Natural killer cell (primary cell): ENCODE measurements at regions not wholly inside any gene's neighbourhood (a gene's known extent, or its start where the extent isn't known, plus 50 kb on each side); places are given as distances from the start of the nearest gene placed in this dataset.

Experiments used
- ATAC-seq, 3 donors: fragments of 150-1000 bp in 2 of 3; fragments of 200-7000 bp in 1 of 3; cut with Tn5 transposase; 1 replicate in 1 of 3; 2 replicates in 2 of 3; pipeline ENCODE4 v1.10.0; 2021; ENCODE audit warnings: mild to moderate bottlenecking in 2 of 3, moderate library complexity in 2 of 3
- DNase-seq, 2 donors: peaks; one replicate each; pipeline versions ENCODE4 v3.0.0 to v3.0.0-alpha.2; 2013 to 2021; ENCODE audit warnings: mixed read lengths in 1 of 2
- H3K27ac ChIP-seq: one replicate; pipeline ENCODE4 v1.5.1; 2013; ENCODE audit warnings: mild to moderate bottlenecking, low read length
- H3K27me3 ChIP-seq: one replicate; pipeline ENCODE4 v1.6.1; 2013; ENCODE audit warnings: low read length; ENCODE audit not compliant: control insufficient read depth, insufficient read depth
- H3K36me3 ChIP-seq: one replicate; pipeline ENCODE4 v1.6.1; 2013; ENCODE audit warnings: low read length; ENCODE audit not compliant: control insufficient read depth, insufficient read depth
- H3K4me1 ChIP-seq: one replicate; pipeline ENCODE4 v1.6.1; 2013; ENCODE audit warnings: low read length; ENCODE audit not compliant: control insufficient read depth, insufficient read depth
- H3K4me3 ChIP-seq: one replicate; pipeline ENCODE4 v1.5.1; 2013; ENCODE audit warnings: low read length
- H3K9me3 ChIP-seq: one replicate; pipeline ENCODE4 v1.6.1; 2013; ENCODE audit warnings: low read length; ENCODE audit not compliant: control insufficient read depth, insufficient read depth
- H3K27ac Mint-ChIP-seq, 2 donors: one replicate each; pipeline ENCODE4 v1.8.0; 2022; ENCODE audit warnings: mild to moderate bottlenecking in 2 of 2, mixed read lengths in 2 of 2, moderate library complexity in 1 of 2
- H3K27me3 Mint-ChIP-seq, 2 donors: one replicate each; pipeline ENCODE4 v1.8.0; 2022; ENCODE audit warnings: low read depth in 2 of 2, mixed read lengths in 2 of 2
- H3K36me3 Mint-ChIP-seq: one replicate; pipeline ENCODE4 v1.8.0; 2022; ENCODE audit warnings: mixed read lengths
- H3K4me1 Mint-ChIP-seq, 2 donors: one replicate each; pipeline ENCODE4 v1.8.0; 2022; ENCODE audit warnings: mixed read lengths in 2 of 2
- H3K4me3 Mint-ChIP-seq: one replicate; pipeline ENCODE4 v1.8.0; 2022; ENCODE audit warnings: mild to moderate bottlenecking, moderate library complexity, mixed read lengths
- H3K9me3 Mint-ChIP-seq, 2 donors: one replicate each; pipeline ENCODE4 v1.8.0; 2022; ENCODE audit warnings: mixed read lengths in 2 of 2
- WGBS: methylation state at CpG from one replicate; pipeline ENCODE4 v1.1.7; 2013; ENCODE audit warnings: missing lambda C conversion rate; ENCODE audit not compliant: insufficient coverage; 5-methylcytosine and 5-hydroxymethylcytosine counted together
- intact Hi-C: fragments of 100-400 bp; cut with micrococcal nuclease; formaldehyde crosslinking; loops from one replicate; pipeline ENCODE4 v1.14.2; 2022
- TF ChIP-seq, protein P1 (sequence below): fragments of 200-600 bp; IDR thresholded peaks from one replicate; pipeline ENCODE4 v1.8.0; 2022; ENCODE audit warnings: antibody characterized with exemption

DNA sequence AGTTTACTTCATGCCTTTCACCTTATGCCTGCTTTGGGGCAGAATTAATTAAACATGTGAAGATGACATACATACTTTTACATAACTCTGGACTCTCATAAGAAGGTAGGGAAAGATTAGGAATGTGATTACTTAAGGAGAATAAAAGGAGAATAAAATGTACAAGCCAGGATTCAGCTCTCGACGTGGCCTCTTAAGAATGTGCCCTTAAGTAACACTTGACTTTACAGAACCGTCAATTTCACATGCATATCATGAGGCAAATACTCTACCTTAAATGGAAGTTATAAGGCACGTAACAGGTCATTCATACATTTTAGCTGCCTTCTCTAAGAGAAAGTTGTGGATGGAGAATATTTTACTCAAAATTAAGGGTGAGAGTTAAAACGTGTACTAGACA, 263.7 kb upstream of the LMCD1 start:
- no peak for ATAC-seq
- H3K27ac Mint-ChIP-seq, result no peak overlapping the region
- H3K36me3 ChIP-seq, result no peaks in the 10 kb centered on the region
- peaks cover 14 to 18% of the 10 kb centered on the region in 2 donors for H3K4me1 Mint-ChIP-seq
- TF ChIP-seq, protein P1, sequence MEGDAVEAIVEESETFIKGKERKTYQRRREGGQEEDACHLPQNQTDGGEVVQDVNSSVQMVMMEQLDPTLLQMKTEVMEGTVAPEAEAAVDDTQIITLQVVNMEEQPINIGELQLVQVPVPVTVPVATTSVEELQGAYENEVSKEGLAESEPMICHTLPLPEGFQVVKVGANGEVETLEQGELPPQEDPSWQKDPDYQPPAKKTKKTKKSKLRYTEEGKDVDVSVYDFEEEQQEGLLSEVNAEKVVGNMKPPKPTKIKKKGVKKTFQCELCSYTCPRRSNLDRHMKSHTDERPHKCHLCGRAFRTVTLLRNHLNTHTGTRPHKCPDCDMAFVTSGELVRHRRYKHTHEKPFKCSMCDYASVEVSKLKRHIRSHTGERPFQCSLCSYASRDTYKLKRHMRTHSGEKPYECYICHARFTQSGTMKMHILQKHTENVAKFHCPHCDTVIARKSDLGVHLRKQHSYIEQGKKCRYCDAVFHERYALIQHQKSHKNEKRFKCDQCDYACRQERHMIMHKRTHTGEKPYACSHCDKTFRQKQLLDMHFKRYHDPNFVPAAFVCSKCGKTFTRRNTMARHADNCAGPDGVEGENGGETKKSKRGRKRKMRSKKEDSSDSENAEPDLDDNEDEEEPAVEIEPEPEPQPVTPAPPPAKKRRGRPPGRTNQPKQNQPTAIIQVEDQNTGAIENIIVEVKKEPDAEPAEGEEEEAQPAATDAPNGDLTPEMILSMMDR, result no peak
- WGBS, result 87% methylated on average over 4 of the region's 5 CpGs
- no peaks in the 10 kb centered on the region for H3K27me3 Mint-ChIP-seq
- no peak overlapping the region for H3K27ac ChIP-seq
- DNase-seq, result no peak
- H3K4me1 ChIP-seq, result no peaks in the 10 kb centered on the region
- no peaks in the 10 kb centered on the region for H3K27me3 ChIP-seq
- no peak overlapping the region for H3K4me3 Mint-ChIP-seq
- no peaks in the 10 kb centered on the region for H3K9me3 ChIP-seq
- intact Hi-C loops, result loop anchor here (5.0 kb wide), 1 partner anchor 951 kb away; no protein-coding TSS in a partner anchor
- H3K9me3 Mint-ChIP-seq, result no peaks in the 10 kb centered on the region
- H3K4me3 ChIP-seq, result no peak overlapping the region
- no peaks in the 10 kb centered on the region for H3K36me3 Mint-ChIP-seq

DNA sequence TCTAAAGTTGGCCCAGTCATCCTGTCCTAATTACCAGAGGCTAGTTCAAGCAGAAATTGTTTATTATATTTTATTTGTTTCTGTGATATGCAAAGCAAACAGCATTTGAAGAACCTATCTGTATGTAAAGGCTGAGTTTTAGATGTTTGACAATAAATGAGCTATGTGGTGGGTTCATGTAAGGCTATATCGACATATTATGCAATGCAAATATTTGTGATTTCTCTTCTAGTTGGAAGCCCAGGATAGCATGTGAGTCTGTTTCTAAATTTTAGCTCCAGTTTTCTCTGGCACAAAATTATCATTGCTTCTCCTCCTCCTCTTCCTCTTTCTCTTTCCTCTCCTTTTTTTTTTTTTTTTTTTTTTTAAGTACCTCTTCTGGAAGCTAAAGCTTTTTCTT, 263.2 kb upstream of the LMCD1 start:
- Mint-ChIP-seq H3K4me1 (peaks cover 14 to 18% of the 10 kb centered on the region in 2 donors), H3K4me3 (no peak overlapping the region), H3K9me3 (no peaks in the 10 kb centered on the region), H3K27me3 (no peaks in the 10 kb centered on the region), H3K36me3 (no peaks in the 10 kb centered on the region), H3K27ac (no peak overlapping the region)
- ATAC-seq, result no peak
- Histone ChIP-seq H3K27me3 (no peaks in the 10 kb centered on the region), H3K4me1 (no peaks in the 10 kb centered on the region), H3K4me3 (no peak overlapping the region), H3K36me3 (no peaks in the 10 kb centered on the region), H3K9me3 (no peaks in the 10 kb centered on the region), H3K27ac (no peak overlapping the region)
- TF ChIP-seq, protein P1, result no peak
- DNase-seq, result no peak
- intact Hi-C loops, result loop anchor here (5.0 kb wide), 1 partner anchor 951 kb away; no protein-coding TSS in a partner anchor
- WGBS, result 86% methylated on average over 1 of the region's 1 CpG

DNA sequence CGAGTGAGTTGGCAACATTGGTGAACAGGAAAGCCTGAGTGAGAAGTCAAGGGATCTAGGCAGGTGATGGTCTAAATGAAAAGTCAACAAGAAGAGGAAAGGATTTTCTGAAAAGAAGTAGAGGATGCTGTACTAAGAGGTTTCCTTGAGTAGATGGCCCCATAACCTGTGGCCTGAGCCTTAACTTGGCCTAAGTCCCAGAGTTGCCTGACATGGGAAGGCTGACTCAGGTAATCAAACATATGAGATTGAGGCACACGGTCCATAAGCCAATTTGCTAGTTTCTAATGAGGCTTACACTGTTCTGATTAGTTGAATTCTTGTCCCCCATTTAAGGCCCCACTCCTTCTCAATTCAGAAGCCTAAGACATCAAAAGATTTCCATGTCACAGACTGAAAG, 262.5 kb upstream of the LMCD1 start:
- H3K36me3 Mint-ChIP-seq, result no peaks in the 10 kb centered on the region
- no peaks in the 10 kb centered on the region for H3K27me3 ChIP-seq
- H3K27ac ChIP-seq, result no peak overlapping the region
- H3K27me3 Mint-ChIP-seq, result no peaks in the 10 kb centered on the region
- H3K27ac Mint-ChIP-seq, result no peak overlapping the region
- H3K9me3 Mint-ChIP-seq, result no peaks in the 10 kb centered on the region
- no peaks in the 10 kb centered on the region for H3K9me3 ChIP-seq
- no peak overlapping the region for H3K4me3 ChIP-seq
- WGBS, result 82% methylated on average over 2 of the region's 2 CpGs
- intact Hi-C loops, result loop anchor here (5.0 kb wide), 1 partner anchor 952 kb away; no protein-coding TSS in a partner anchor
- no peaks in the 10 kb centered on the region for H3K4me1 ChIP-seq
- ATAC-seq (no peak), DNase-seq (no peak)
- TF ChIP-seq, protein P1, result no peak
- peaks cover 9 to 11% of the 10 kb centered on the region in 2 donors for H3K4me1 Mint-ChIP-seq
- H3K4me3 Mint-ChIP-seq, result no peak overlapping the region
- no peaks in the 10 kb centered on the region for H3K36me3 ChIP-seq
